ENCODE measurements at regions not wholly inside any gene's neighbourhood (a gene's known extent, or its start where the extent isn't known, plus 50 kb on each side); places are given as distances from the start of the nearest gene placed in this dataset.
A peak's percentile ranks its signal among the peaks of the same experiment; 100 is the strongest.
"Not testable (repeated sequence)": the region's sequence is repeated elsewhere in the genome, so short reads cannot be mapped to it uniquely, and the experiment has no call there.

DNA sequence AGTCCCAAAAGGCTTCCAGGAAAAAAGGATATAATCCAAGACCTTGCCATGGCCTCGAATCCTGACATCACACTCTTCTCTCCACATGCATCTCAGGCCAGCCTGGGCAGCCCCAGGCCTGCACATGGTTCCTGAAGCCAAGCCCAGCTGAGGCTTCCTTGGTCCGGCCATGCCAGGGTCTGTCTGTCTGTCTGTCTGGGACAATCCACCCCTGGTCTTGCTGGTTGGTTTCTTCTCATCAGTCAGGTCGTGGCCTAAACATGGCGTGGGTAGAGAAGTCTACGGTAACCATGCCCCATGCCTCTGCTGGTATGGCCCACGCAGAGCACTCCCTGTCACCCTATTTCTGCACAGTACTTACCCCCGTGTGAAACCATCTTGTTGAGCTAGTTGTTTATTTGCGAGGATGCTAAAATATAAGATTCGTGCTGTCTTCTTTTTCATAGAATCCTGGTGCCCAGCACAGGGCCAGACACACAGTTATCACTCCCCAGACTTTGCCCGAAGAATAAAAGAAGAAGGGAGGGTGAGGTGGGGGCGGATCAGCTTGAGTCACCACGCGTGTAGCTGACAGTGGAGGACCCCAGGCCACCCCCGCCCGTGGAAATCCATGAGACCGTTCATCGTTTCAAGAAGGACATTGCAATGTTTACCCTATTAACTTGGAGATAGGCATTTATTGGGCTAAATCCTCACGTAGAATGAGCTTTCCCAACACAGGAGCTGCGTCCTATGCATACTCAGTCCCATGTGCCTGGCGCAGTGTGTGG lies 107.2 kb downstream of the RNASET2 start:
- peaks cover 56% of the 10 kb centered on the region for H3K4me1 ChIP-seq
- no peak overlapping the region for H3K9ac ChIP-seq
- no peaks in the 10 kb centered on the region for H3K36me3 ChIP-seq
- TF ChIP-seq Cebpa-rat (IDR thresholded peaks at IDR 0.05) = no peak
- no peaks in the 10 kb centered on the region for H3K27me3 ChIP-seq
- no peaks in the 10 kb centered on the region for H4K20me1 ChIP-seq
- 0 out of 2 replicates have a peak overlapping the region, but pooled peaks have one; percentile 13 for H3K27ac ChIP-seq
- peak overlapping the region; percentile 54 for H3K4me2 ChIP-seq
- H3K9me3 ChIP-seq = no peaks in the 10 kb centered on the region
- H3K4me3 ChIP-seq = no peak overlapping the region

DNA sequence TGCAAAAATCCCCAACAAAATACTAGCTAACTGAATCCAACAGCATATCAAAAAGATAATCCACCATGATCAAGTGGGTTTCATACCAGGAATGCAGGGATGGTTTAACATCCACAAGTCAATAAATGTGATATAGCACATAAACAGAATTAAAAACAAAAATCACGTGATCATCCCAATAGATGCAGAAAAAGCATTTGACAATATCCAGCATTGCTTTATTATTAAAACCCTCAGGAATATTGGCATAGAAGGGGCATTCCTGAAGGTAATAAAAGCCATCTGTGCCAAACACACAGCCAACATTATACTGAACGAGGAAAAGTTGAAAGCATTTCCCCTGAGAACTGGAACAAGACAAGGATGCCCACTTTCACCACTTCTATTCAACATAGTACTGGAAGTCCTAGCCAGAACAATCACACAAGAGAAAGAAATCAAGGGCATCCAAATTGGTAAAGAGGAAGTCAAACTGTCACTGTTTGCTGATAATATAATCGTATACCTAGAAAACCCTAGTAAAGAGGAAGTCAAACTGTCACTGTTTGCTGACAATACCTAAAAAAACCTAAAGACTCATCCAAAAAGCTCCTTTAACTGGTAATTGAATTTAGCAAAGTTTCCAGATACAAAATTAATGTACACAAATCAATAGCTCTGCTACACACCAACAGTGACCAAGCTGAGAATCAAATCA lies 109.8 kb downstream of the RNASET2 start:
- H3K36me3 ChIP-seq, H3K4me3 ChIP-seq, H3K9me3 ChIP-seq, H4K20me1 ChIP-seq, H3K27ac ChIP-seq, H3K27me3 ChIP-seq, H3K9ac ChIP-seq: not testable (repeated sequence)
- H3K4me1 ChIP-seq = peaks cover 52% of the 10 kb centered on the region
- H3K4me2 ChIP-seq = peak overlapping the region; percentile 43

DNA sequence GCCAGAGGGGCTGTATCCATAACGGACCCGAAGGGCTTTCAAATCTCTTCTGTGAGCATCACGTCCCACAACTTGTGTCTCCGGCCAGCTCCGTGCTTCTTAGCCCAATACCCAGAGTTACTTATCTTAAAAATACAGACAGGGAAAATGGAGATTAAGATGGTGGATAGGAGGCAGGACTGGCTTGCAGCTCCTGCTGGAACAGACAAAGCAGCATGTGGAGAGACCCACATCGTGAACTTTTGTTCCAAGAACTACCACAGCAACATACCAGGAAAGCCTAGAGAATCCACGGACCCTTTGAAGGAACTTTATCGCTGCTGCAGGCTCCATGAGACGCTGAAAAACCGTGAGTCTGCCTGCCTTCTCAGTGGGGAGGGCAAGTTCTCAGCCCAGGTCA lies 113.7 kb downstream of the RNASET2 start:
- H4K20me1 ChIP-seq = no peaks in the 10 kb centered on the region
- H3K4me1 ChIP-seq = peaks cover 53% of the 10 kb centered on the region
- H3K4me2 ChIP-seq = peak overlapping the region; percentile 62; the same call in 1 of the 2 replicates
- no peaks in the 10 kb centered on the region for H3K27me3 ChIP-seq
- no peak overlapping the region; the same call in 1 of the 2 replicates for H3K27ac ChIP-seq
- no peaks in the 10 kb centered on the region for H3K36me3 ChIP-seq
- no peak overlapping the region for H3K9ac ChIP-seq
- no peak overlapping the region for H3K4me3 ChIP-seq
- no peak for TF ChIP-seq Cebpa-rat (IDR thresholded peaks at IDR 0.05)
- H3K9me3 ChIP-seq = no peaks in the 10 kb centered on the region

DNA sequence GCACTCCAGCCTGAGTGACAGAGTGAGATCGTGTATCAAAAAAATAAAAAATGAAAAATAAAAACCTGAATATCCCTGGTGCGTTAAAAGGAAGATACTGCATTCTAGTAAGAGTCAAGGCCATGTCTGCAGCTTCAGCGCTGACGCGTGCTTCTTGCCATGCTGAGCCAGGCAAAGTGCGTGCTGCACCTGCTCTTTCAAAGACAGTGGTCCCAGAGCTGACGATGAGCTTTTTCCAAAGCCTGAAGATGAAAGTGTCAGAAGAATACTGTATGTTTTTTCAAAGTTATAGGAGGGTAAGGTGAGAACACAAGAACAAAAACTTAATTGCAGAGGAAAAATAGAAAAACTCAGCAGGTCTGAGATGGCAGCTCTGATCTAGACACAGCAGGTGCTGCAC lies 115.1 kb downstream of the RNASET2 start:
- no peak overlapping the region for H3K4me3 ChIP-seq
- no peaks in the 10 kb centered on the region for H4K20me1 ChIP-seq
- peaks cover 45% of the 10 kb centered on the region for H3K4me1 ChIP-seq
- no peaks in the 10 kb centered on the region for H3K27me3 ChIP-seq
- no peak for TF ChIP-seq Cebpa-rat (IDR thresholded peaks at IDR 0.05)
- no peaks in the 10 kb centered on the region for H3K36me3 ChIP-seq
- H3K4me2 ChIP-seq = peak overlapping the region; percentile 72; the same call in 1 of the 2 replicates
- H3K27ac ChIP-seq = no peak overlapping the region
- no peaks in the 10 kb centered on the region for H3K9me3 ChIP-seq
- no peak overlapping the region for H3K9ac ChIP-seq

DNA sequence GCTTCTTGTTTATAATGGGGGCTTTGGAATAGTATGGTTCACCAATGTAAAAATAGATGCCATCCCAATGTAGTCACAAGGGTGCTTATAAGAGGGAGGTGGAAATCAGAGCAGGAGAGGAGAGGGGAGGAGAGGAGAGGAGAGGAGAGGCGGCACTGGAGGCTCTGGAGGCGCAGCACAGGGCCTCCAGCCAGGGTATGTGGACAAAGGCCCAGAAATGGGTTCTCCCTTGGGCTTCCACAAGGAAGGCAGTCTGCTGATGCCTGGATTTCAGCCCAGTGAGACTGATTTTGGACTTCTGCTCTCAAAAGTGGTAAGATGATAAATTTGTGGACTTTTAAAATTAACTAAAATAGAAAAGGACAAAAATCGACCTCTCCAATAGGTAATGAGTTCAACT lies 116.8 kb downstream of the RNASET2 start:
- no peak overlapping the region for H3K4me3 ChIP-seq
- H3K27ac ChIP-seq = no peak overlapping the region
- no peak for TF ChIP-seq Cebpa-rat (IDR thresholded peaks at IDR 0.05)
- peak overlapping the region; percentile 72 for H3K4me2 ChIP-seq
- H4K20me1 ChIP-seq = no peaks in the 10 kb centered on the region
- no peaks in the 10 kb centered on the region for H3K36me3 ChIP-seq
- H3K4me1 ChIP-seq = peaks cover 41% of the 10 kb centered on the region
- H3K9ac ChIP-seq = no peak overlapping the region
- H3K27me3 ChIP-seq = no peaks in the 10 kb centered on the region
- no peaks in the 10 kb centered on the region for H3K9me3 ChIP-seq

DNA sequence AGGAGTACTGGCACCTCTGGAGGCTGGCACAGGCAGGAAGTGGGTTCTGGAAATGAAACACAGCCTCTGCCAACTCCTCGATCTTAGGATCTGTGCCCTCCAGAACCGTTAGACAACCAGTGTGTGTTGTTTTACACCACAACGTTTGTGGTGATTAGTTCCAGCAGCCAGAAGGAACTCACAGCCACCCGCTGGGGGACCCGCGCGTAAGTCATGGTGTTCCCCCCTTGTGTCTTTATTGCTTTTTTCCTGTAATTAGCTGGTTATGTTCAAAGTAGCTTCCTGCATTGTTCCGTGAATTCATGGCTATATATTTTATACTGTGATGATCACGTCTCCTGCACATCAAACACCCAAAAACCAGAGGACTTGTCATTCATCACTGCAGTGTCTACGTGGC lies 117.4 kb downstream of the RNASET2 start:
- H3K4me2 ChIP-seq = peak overlapping the region; percentile 72
- no peaks in the 10 kb centered on the region for H3K36me3 ChIP-seq
- H3K27ac ChIP-seq = no peak overlapping the region
- H3K4me3 ChIP-seq = no peak overlapping the region
- TF ChIP-seq Cebpa-rat (IDR thresholded peaks at IDR 0.05) = no peak
- no peaks in the 10 kb centered on the region for H3K9me3 ChIP-seq
- no peak overlapping the region for H3K9ac ChIP-seq
- no peaks in the 10 kb centered on the region for H3K27me3 ChIP-seq
- peaks cover 41% of the 10 kb centered on the region for H3K4me1 ChIP-seq
- H4K20me1 ChIP-seq = no peaks in the 10 kb centered on the region

DNA sequence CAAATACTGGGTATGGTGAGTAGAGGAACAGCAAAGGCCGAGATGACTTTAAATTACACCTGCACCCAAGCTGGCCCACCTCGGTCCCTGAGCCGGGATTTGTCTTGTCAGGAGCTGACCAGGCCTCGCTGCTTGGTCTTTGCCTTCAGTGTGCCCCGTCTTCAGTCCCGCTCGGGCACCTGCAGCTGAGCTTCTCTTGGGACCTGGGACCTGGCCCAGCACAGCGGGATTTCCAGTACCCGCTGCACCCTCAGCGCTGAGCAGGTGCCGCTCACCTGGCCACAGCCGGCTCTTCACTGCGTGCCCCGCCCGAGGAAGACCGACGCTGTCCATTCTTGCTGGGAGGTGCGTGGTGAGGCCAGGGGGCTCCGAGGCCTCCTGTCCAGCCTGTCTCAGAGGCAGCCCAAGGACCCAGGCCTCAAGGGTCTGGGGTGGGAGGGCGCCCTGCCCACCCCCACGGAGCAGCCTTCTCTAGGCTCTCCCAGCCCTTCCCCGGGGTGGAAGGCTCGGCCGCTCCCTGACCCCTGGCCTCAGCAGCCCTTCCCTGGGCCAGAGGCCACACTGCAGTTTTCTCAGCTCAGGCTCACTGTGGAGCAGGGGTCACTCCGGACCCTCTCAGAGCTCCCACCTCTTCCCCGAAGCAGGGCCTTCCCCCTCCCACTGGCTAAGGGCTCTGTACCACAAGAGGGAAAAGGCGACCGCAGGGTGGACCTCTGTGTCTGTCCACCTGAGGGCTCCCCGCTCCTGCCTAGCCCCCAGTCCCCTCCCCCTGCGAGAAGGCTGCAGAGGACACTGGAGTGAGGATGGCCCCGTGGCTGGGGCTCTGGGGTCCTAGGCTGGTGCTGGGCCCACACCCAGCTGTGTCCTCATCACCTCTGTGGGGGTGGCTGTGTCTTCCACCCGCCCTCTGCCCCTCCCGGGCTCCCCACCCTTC lies 119.3 kb downstream of the RNASET2 start:
- Histone ChIP-seq H3K27me3 (no peaks in the 10 kb centered on the region), H4K20me1 (no peaks in the 10 kb centered on the region), H3K9ac (no peak overlapping the region), H3K4me3 (no peak overlapping the region), H3K4me2 (no peak overlapping the region), H3K9me3 (no peaks in the 10 kb centered on the region), H3K36me3 (no peaks in the 10 kb centered on the region), H3K4me1 (peaks cover 30% of the 10 kb centered on the region), H3K27ac (no peak overlapping the region)
- no peak for TF ChIP-seq Cebpa-rat (IDR thresholded peaks at IDR 0.05)

DNA sequence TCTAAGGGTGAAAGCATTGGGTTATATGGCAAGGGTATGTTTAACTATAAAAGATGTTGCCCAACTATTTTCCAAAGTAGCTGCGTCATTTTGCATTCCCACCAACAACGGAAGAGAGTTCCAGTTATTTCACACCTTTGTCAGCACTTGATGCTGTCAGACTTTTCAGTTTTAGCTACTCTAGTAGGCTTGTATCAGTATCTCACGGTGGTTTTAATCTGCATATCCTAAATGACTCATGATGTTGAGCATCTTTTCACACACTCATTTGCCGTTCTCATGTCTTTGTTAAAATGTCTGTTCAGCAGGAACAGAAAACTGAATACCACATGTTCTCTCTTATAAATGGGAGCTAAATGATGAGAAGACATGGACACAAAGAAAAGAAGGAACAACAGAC lies 122.3 kb downstream of the RNASET2 start:
- Histone ChIP-seq H4K20me1 (no peaks in the 10 kb centered on the region), H3K36me3 (no peaks in the 10 kb centered on the region)
- TF ChIP-seq Cebpa-rat (IDR thresholded peaks at IDR 0.05) = no peak

DNA sequence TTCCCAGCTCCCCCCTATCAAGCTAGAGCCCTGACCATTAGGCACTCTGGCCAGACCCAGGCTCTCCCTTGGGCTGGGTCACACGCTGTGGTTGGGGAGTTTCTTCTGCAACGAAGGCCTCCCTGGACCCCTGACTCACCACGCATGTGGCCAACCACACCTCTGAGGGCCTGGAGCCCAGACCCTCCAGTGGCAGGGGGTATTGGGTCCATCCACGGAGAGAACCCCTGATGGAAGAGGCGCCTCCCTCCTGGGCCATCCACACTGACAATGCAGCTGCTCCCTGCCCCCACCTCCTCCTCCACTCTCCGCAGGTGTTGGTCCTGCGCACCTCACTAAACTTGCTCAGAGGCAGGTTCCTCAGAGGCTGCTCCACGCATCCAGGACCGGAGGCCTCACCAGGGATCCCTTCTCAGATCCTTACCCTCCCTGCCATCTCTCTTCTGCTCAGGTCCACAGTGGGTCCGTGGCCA lies 125.4 kb downstream of the RNASET2 start:
- Histone ChIP-seq H3K27ac (no peak overlapping the region), H3K4me3 (no peak overlapping the region), H3K9me3 (no peaks in the 10 kb centered on the region), H4K20me1 (no peaks in the 10 kb centered on the region), H3K36me3 (no peaks in the 10 kb centered on the region), H3K4me2 (no peak overlapping the region), H3K27me3 (no peaks in the 10 kb centered on the region), H3K4me1 (no peaks in the 10 kb centered on the region), H3K9ac (no peak overlapping the region)
- TF ChIP-seq Cebpa-rat (IDR thresholded peaks at IDR 0.05) = no peak

More for the DNA sequence above, 122.3 kb downstream of the RNASET2 start:
- Histone ChIP-seq H3K27ac (no peak overlapping the region), H3K9ac (no peak overlapping the region), H3K4me3 (no peak overlapping the region), H3K27me3 (no peaks in the 10 kb centered on the region), H3K9me3 (no peaks in the 10 kb centered on the region), H3K4me1 (peaks cover 4% of the 10 kb centered on the region), H3K4me2 (no peak overlapping the region)

Measured in BLaER1 (cell line).